CD4-positive, alpha-beta T cell (primary cell): ENCODE measurements at regions not wholly inside any gene's neighbourhood (a gene's known extent, or its start where the extent isn't known, plus 50 kb on each side); places are given as distances from the start of the nearest gene placed in this dataset.

Source experiments
- ATAC-seq: fragments of 200-7000 bp; cut with Tn5 transposase; one replicate; pipeline ENCODE4 v1.10.0; 2022; ENCODE audit warnings: mild to moderate bottlenecking; ENCODE audit not compliant: poor library complexity
- CTCF ChIA-PET: fragments of 350-600 bp; sonication (Branson Sonifier 250); formaldehyde crosslinking; loops from one replicate; lab custom pipeline; 2021; ENCODE audit warnings: antibody characterized with exemption, inconsistent platforms; lab: Charles Lee
- POLR2A ChIA-PET: fragments of 350-600 bp; sonication (Branson Sonifier 250); formaldehyde crosslinking; loops from one replicate; lab custom pipeline; 2021; ENCODE audit warnings: antibody characterized with exemption, inconsistent platforms; lab: Charles Lee
- DNase-seq, 14 experiments: peaks; one replicate each; pipeline ENCODE4 v3.0.0-alpha.2; 2013 to 2020; ENCODE audit warnings: mixed read lengths in 2 of 14
- H3K27ac ChIP-seq, 2 donors: one replicate each; pipeline versions ENCODE4 v1.5.1 to v1.7.0; 2013; ENCODE audit warnings: low read length in 2 of 2, low read depth in 1 of 2, mild to moderate bottlenecking in 1 of 2
- H3K27me3 ChIP-seq, 2 experiments: 1 replicate in 1 of 2; 2 replicates in 1 of 2; pipeline versions ENCODE4 v1.6.1 to v1.7.0; 2013; ENCODE audit warnings: low read length in 2 of 2, control low read depth in 1 of 2, mild to moderate bottlenecking in 1 of 2, moderate library complexity in 1 of 2; ENCODE audit not compliant: insufficient read depth in 2 of 2, control insufficient read depth in 1 of 2
- H3K36me3 ChIP-seq: one replicate; pipeline ENCODE4 v1.6.1; 2013; ENCODE audit warnings: low read length, control low read depth; ENCODE audit not compliant: insufficient read depth
- H3K4me1 ChIP-seq: one replicate; pipeline ENCODE4 v1.6.1; 2013; ENCODE audit warnings: low read length, control low read depth; ENCODE audit not compliant: insufficient read depth
- H3K4me3 ChIP-seq: one replicate; pipeline ENCODE4 v1.5.1; 2013; ENCODE audit warnings: mild to moderate bottlenecking, low read length, moderate library complexity
- H3K9me3 ChIP-seq, 2 experiments: 1 replicate in 1 of 2; 2 replicates in 1 of 2; pipeline versions ENCODE4 v1.6.1 to v1.7.0; 2013; ENCODE audit warnings: low read length in 2 of 2, mild to moderate bottlenecking in 2 of 2, control low read depth in 1 of 2, moderate library complexity in 1 of 2; ENCODE audit not compliant: control insufficient read depth in 1 of 2, insufficient read depth in 1 of 2
- H3K27ac Mint-ChIP-seq: one replicate; pipeline ENCODE4 v1.8.0; 2020; ENCODE audit warnings: mixed read lengths
- H3K27me3 Mint-ChIP-seq: one replicate; pipeline ENCODE4 v1.8.0; 2021; ENCODE audit warnings: mixed read lengths
- H3K36me3 Mint-ChIP-seq: one replicate; pipeline ENCODE4 v1.8.0; 2021; ENCODE audit warnings: low read depth, mixed read lengths
- H3K4me1 Mint-ChIP-seq: one replicate; pipeline ENCODE4 v1.8.0; 2021; ENCODE audit warnings: low read depth, mixed read lengths
- H3K4me3 Mint-ChIP-seq: one replicate; pipeline ENCODE4 v1.8.0; 2020; ENCODE audit warnings: mild to moderate bottlenecking, mixed read lengths
- H3K9me3 Mint-ChIP-seq: one replicate; pipeline ENCODE4 v1.8.0; 2020; ENCODE audit warnings: mixed read lengths
- intact Hi-C, 2 experiments: fragments of 100-400 bp; cut with DNase I in 1 of 2; cut with micrococcal nuclease in 1 of 2; formaldehyde crosslinking; loops; one replicate each; pipeline versions ENCODE4 v1.15.1 to v1.9.0; 2023 to 2025; cut with DNase I, micrococcal nuclease
- TF ChIP-seq, protein P1 (sequence below): fragments of 200-600 bp; IDR thresholded peaks from one replicate; pipeline ENCODE4 v1.8.0; 2022; ENCODE audit warnings: antibody characterized with exemption, mild to moderate bottlenecking

DNA sequence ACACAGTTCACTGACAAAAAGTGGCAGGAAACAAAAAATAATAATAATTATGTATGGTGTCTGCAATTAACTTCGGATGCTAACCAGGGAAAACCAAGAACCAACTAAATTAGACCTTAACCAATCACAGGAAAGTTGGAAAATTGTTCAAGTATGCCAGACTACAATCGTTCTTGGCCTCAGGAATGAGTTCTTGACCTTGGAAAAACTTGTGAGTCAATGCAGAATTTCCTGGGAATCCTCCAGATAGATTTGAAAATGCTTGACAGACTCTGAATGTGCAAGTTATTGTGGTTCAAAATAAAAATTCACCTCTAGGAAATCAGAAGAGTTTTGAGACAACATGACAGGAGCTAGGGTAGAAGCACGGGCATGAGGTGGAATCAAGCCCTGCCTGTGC lies 171.5 kb downstream of the C7orf25 start:
- Histone ChIP-seq H3K36me3 (no peaks in the 10 kb centered on the region), H3K4me1 (no peaks in the 10 kb centered on the region), H3K27me3 (no peaks in the 10 kb centered on the region), H3K27ac (no peak overlapping the region), H3K9me3 (no peaks in the 10 kb centered on the region), H3K4me3 (no peak overlapping the region)
- Mint-ChIP-seq H3K4me3 (no peak overlapping the region), H3K27me3 (no peaks in the 10 kb centered on the region), H3K27ac (no peak overlapping the region), H3K9me3 (no peaks in the 10 kb centered on the region), H3K4me1 (no peaks in the 10 kb centered on the region), H3K36me3 (no peaks in the 10 kb centered on the region)
- intact Hi-C loops, result no loop called here
- no peak for ATAC-seq
- no peak for DNase-seq
- ChIA-PET POLR2A (no interaction called here), CTCF (no interaction called here)
- TF ChIP-seq, protein P1, sequence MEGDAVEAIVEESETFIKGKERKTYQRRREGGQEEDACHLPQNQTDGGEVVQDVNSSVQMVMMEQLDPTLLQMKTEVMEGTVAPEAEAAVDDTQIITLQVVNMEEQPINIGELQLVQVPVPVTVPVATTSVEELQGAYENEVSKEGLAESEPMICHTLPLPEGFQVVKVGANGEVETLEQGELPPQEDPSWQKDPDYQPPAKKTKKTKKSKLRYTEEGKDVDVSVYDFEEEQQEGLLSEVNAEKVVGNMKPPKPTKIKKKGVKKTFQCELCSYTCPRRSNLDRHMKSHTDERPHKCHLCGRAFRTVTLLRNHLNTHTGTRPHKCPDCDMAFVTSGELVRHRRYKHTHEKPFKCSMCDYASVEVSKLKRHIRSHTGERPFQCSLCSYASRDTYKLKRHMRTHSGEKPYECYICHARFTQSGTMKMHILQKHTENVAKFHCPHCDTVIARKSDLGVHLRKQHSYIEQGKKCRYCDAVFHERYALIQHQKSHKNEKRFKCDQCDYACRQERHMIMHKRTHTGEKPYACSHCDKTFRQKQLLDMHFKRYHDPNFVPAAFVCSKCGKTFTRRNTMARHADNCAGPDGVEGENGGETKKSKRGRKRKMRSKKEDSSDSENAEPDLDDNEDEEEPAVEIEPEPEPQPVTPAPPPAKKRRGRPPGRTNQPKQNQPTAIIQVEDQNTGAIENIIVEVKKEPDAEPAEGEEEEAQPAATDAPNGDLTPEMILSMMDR, result no peak

- Histone ChIP-seq H3K4me3 (no peak overlapping the region), H3K27me3 (no peaks in the 10 kb centered on the region), H3K27ac (no peak overlapping the region), H3K4me1 (no peaks in the 10 kb centered on the region), H3K36me3 (no peaks in the 10 kb centered on the region), H3K9me3 (no peaks in the 10 kb centered on the region)
- intact Hi-C loops, result no loop called here
- DNase-seq, result no peak
- Mint-ChIP-seq H3K27me3 (no peaks in the 10 kb centered on the region), H3K36me3 (no peaks in the 10 kb centered on the region), H3K9me3 (no peaks in the 10 kb centered on the region), H3K27ac (no peak overlapping the region), H3K4me3 (no peak overlapping the region), H3K4me1 (no peaks in the 10 kb centered on the region)
- no peak for ATAC-seq
- CTCF ChIA-PET, result no interaction called here
- POLR2A ChIA-PET, result no interaction called here
- TF ChIP-seq, protein P1, result no peak
Observed at GRCh38 chr7:42739638-42740037, 172.2 kb downstream of the C7orf25 start.

DNA sequence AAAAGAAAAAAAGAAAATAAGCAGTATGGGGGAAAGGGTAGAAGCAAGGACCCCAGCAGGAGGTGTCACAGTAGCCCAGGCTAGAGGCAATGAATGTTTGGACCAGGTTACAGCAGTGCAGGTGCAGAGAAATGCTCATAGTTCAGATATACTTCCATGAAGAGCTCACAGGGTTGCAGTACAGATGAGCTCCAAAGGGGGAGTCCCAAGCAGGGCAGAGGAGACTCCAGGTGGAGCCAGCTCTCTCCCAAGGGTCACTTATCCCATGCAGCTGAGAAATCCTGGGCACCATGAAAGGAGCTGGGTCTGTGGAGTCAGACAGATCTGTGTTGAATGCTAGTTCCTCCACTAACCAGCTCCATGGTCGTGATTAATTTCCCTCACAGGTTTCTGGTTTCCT lies 174.9 kb downstream of the C7orf25 start:
- Histone ChIP-seq H3K9me3 (peaks cover 0 to 5% of the 10 kb centered on the region in 2 experiments), H3K4me1 (no peaks in the 10 kb centered on the region), H3K4me3 (no peak overlapping the region), H3K27me3 (no peaks in the 10 kb centered on the region), H3K36me3 (no peaks in the 10 kb centered on the region), H3K27ac (no peak overlapping the region)
- Mint-ChIP-seq H3K4me1 (no peaks in the 10 kb centered on the region), H3K9me3 (no peaks in the 10 kb centered on the region), H3K27ac (no peak overlapping the region), H3K27me3 (no peaks in the 10 kb centered on the region), H3K4me3 (no peak overlapping the region), H3K36me3 (no peaks in the 10 kb centered on the region)
- ATAC-seq, result no peak
- intact Hi-C loops, result no loop called here
- no peak for DNase-seq
- CTCF ChIA-PET, result no interaction called here
- TF ChIP-seq, protein P1, result no peak
- POLR2A ChIA-PET, result no interaction called here
